NCI-H1436 (cell line): ENCODE measurements at regions not wholly inside any gene's neighbourhood (a gene's known extent, or its start where the extent isn't known, plus 50 kb on each side); places are given as distances from the start of the nearest gene placed in this dataset.

Source experiments
- DNase-seq: peaks from one replicate; lab custom pipeline; 2025; lab: John Stamatoyannopoulos, UW

DNA sequence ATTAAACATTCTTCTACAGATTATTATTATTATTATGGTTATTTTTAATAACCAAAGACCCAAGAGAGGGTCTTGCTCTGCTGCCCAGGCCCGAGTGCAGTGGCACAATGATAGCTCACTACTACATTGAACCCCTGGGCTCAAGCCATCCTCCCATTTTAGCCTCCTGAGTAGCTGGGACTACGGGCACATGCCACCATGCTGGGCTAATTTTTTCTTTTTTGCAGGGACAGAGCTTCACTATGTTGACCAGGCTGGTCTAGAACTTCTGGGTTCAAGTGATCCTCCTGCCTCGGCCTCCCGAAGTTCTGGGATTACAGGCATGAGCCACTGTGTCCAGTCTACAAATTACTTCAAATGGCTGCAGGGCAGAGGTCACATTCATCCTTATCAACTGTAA lies 179.8 kb downstream of the KCNRG start:
- DNase-seq: no peak

DNA sequence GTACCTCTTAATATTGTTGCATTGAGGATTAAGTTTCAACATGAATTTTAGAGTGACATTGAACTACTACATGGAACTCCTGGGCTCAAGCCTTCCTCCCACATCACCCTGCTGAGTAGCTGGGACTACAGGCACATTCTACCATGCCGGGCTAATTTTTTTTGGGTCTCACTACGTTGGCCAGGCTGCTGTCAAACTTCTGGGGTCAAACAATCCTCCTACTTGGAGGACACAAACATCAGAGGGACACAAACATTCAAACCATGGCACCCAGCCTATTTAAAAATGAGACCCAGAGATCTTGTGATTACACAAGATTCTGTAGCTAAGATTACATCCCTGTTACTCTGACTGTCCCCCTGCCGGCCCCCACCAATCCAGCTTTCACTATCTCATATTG lies 180.9 kb downstream of the KCNRG start:
- DNase-seq: no peak

DNA sequence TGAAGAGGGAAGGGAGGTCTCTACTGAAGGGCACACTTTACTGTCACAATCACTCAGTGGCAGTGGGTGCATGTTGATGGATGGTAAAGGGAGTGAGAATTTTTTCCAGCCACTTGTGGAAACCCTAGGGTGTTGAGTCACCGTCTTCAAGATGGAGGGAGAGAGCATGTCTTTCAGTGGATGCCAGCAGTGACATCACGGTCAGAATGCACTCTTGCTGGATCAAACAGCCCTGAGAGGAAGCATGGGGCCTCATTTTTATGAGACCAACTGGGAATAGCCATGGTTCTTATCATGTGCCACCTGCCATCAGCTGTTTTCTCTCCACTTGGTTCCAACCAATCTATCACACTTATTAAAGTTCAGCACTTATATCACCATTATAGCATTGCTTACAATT lies 182.5 kb downstream of the KCNRG start:
- no peak for DNase-seq

DNA sequence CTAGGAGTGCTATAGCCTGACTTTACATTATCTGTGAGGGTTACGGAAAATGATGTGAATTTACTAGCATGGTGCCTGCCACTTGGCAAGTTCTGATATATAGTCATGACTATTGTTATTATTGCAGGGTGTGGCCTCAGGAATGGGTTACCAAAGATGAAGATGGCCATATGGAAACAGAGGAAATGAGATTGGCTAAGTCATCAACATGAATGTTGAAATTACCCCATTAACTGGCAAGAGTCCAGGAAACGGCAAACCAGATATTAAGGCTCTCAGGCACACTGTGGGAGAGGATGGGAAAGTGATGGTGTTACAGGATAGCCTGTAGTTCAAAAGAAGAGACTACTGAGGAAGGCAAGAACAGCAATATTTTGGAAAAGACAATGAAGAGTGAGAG lies 183.3 kb downstream of the KCNRG start:
- DNase-seq: no peak

DNA sequence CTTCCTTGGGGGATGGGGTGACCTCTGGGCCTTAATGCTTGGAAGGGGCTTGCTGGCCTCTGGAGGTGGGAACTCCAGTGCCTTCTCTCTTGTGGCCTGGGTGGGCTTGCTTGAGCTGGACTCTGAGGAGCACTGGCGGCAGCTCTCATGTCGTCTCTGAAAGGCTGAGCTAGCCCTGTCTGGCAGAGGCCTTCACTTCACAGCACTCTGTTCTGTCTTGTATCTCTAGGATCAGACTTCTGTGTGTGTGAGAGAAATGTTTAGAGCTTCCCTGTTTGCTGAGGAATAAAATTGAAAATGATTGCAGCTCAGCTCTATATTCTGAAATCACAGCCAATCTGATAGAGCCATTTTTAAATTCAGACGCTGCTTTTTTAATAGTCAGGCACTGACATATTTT lies 185.3 kb downstream of the KCNRG start:
- no peak for DNase-seq

DNA sequence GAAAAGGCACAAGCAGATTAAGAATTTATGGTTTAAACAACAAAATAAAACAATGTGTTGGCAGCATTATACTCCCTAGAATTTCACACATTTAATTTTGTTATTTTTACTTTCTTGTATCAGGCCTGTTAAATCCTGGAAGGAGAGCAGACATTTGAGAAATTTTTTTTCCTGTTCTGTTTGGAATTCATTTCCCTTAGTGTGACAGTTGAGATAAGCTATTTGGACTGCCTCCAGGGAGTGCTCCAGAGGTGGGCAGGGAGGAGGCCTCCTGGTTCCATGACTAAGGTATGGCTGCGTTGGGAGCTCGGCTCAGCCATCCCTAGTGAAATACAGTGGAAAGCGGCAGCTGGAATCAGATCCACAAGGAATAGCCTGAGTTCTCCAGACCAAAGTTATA lies 185.7 kb downstream of the KCNRG start:
- no peak for DNase-seq

DNA sequence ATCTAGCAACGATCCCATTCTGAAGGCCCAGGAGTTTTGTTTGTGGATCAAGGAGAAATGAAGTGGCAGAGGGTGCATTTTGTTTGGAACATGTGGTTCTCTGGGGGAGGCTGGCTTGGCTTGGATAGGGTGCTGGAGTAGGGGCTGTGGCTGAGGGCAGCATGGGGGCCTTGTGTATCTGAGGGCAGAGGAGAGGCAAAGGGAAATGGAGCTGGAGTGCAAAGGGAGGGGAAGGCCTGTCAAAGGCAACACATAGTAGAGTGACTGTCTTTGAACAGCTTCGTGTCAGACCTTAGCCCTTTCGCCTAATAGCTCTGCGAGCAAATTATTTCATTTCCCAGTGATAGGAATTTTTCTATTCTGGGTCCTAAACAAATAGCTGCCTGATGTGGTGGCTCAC lies 187.2 kb downstream of the KCNRG start:
- DNase-seq: no peak

DNA sequence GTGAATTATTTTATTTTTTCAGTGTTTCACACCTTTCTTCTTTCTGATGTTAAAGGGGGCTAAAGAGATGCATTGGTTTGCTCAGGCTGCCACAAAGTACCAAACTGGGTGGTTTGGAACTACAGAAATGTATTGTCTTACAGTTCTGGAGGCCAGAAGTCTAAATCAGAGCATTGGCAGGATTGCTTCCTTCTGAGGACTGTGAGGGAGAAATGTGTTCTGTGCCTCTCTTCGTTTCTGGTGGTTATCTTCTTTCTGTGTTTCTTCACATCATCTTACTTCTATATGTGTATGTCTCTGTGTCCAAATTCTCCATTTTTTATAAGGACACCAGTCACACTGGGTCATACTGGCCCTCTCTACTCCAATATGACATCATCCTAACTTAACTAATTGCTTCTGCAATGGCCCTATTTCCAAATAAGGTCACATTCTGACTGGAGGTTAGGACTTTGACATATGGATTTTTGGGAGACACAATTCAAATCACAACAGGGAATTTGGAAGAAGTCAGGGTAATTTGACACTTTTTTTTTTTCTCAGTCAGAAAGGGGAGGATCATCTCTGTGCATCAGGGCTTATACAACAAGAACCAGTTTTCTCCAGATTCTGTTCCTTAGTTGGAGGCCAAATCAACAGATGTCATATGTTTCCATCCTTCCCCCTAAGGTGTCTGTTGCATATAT lies 188.2 kb downstream of the KCNRG start:
- DNase-seq: no peak

DNA sequence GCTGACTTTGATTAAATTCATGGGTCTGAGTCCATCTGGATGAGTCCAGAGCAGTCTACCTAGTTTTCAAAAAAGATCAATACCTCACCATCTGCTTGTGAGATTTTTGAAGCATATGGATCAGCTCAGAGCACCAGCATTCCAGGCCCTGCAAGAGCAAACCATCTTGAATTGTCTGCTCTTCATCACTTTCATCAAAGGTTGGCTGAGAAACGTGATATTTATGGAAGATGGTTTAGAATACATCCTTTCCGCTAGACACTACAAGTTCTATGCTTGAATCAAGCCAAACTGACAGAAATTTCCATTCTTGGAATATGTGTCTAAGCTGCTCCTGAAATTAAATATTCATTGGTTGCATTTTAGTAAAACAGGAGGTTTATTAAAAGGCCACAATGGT lies 190.3 kb downstream of the KCNRG start:
- DNase-seq: no peak

DNA sequence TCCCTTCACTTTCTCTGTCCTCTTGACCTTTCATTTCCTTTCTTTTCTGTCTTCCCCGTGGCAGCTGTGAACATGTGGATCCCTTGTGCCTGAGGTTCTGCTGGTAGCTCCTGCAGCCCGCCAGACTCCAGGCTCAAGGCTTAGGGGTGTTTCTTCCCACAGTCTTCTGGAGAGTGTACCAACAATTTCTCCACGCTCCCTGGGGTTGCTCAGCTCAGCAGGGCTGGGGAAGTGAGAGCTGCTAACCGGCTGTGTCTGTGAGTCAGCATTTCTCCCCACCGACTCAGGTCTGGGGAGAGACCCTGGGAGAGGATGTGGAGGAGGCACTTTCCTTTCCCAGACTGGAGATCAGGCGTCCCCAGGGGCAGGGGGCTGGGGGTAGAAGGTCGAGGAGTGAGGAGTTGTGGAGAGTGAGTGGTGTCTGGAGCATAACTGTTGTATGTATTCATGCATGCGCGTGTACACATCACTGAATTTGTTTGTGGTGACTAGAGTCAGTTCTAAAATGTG lies 193.6 kb downstream of the KCNRG start:
- DNase-seq: no peak

DNA sequence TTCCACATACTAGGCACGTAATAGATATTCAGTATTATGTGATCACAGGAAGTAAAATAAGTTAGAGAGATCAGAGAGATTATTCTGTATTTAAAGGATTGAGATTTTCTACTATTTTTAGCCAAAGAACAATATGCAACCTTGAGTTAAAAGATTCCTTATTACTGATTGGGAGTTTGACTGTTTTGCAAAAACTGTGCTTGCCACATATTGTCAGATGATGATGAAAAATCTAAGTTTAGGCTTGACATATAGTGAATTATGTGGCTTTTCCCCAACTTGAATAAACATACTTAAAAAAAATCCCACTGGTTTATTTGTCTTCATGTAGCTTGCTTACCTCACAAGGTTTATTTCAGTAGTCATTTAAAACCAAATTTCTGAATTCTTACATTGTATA lies 194.4 kb downstream of the KCNRG start:
- no peak for DNase-seq

DNA sequence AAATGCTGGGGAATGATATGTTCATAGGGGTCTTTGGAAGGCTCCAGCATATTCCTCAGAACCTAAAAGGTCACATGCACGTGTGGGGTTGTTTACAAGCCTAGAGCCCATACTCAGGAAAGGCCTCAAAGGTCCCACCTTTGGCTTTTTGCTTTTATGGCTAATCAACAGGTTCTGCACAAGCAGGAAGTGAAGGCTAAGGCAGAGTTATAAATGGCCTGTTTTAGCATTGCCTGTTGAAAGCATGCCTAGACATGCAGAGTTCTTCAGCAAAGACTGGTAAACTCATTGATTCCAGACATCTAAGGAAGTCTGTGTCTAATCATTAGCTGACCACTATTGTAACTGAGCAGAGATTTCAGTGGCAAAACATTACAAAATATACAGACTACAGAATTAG lies 198.3 kb downstream of the KCNRG start:
- no peak for DNase-seq

DNA sequence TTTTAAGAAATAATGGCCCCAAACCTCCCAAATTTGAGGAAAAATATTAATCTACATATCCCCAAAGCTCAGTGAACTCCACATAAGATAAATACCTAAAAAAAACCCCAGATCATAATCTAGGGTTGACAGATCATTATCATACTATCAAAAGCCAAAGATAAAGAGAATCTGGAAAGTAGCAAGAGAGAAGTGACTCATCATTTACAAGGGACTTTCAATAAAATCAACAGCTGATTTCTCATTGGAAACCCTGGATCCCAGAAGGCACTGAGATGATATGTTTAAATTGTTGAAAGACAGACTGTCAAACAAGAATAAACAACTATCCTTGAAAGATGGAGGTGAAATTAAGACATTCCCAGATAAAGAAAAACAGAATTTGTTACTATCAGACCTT lies 199.3 kb downstream of the KCNRG start:
- DNase-seq: no peak

DNA sequence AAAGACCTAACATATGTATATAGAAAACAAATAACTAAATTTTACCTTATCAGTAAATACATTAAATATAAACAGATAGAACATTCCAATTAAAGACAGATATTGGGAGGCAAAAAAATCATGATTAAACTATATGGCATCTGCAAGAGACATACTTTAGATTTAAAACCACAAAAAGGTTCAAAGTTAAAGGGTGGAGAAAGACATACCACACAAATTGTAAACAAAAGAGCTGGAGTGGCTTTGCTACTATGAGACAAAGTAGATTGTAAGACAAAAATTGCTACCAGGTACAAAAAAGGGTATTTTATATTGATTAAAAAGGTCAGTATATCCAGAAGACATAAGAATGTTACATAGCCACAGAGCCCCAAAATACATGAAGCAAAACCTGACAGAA lies 200.2 kb downstream of the KCNRG start:
- DNase-seq: no peak

DNA sequence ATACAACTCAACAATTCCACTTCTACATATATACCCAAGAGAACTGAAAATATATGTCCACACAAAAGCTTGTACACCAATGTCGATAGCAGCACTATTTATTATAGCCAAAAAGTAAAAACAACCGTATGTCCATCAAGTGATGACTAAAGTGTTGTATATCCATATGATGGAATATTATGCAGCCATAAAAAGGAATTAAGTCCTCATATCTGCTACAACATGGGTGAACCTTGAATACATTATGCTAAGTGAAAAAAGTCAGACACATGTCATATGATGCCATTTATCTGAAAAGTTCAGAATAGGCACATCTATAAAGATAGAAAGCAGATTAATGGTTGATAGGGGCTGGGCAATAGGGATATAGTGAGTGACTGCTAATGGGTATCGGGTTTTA lies 204.5 kb downstream of the KCNRG start:
- no peak for DNase-seq

DNA sequence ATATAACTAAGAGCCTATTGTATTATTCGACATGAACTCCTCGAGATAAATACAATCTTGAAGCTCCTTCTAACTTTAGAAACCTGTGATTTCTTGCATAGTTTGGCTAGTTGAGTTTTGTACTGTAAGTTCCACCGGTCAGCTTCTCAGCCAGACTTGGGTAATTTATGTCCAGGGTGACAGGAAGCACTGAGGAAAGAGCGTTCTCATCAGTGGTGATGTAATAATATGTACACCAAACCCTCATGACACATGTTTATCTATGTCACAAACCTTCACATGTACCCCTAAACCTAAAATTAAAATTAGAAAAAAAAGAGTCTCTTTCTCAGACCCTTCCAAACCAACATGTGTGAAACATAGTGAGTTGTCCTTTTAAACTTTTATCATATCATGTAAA lies 205.7 kb downstream of the KCNRG start:
- no peak for DNase-seq

DNA sequence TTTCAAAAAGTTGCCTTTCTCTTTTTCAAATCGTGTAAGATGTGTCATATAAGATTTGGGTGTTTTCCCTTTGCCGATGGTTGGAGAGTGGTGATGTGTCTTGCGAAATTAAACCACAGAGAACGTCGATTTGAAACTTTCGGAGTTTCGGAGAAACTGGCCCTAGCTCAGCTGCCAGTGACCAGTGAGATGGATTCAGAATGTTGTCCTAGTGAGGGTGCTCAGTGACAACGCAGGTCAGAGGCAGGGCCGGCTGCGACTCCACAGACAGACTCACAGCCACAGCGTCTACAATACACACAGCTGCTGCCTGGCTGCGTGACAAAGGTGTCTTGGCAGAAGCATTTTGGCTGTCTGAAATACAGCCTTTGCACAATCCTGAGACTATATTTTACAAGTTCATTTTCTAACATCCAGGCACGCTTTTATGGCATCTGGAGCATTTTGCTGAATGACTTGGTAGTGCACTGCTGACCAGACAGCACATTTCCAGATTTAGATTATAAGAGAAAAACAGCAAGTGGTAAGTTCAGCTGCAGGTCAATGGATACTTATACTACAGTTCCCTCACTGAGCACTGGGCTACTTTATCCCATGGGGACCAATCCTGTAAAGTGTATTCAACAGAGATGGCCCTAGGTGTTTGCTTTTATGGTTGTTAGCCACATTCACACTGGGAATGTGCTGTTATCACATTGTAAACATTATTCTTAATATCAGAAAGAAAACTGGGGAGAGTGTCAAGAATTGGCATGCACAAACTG lies 207.5 kb downstream of the KCNRG start:
- no peak for DNase-seq

DNA sequence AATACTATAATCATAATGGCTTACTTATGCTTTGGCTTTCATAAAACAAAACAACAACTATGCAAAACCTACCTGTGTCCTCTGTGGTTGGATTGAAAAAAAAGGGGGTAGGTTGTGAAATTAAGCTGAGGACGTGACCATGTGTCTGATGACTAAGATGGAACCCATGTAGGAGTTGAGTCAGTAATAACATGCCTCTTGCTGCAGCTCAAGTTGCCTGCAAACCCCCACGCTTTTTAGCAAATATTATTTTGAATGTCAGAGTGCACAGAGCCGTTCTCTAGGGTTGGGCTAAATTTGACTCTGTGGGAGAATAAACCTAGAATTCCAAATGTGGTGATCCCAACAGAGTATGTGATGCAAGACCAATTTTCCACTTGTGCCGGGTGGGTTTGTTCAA lies 209.3 kb downstream of the KCNRG start:
- DNase-seq: no peak

DNA sequence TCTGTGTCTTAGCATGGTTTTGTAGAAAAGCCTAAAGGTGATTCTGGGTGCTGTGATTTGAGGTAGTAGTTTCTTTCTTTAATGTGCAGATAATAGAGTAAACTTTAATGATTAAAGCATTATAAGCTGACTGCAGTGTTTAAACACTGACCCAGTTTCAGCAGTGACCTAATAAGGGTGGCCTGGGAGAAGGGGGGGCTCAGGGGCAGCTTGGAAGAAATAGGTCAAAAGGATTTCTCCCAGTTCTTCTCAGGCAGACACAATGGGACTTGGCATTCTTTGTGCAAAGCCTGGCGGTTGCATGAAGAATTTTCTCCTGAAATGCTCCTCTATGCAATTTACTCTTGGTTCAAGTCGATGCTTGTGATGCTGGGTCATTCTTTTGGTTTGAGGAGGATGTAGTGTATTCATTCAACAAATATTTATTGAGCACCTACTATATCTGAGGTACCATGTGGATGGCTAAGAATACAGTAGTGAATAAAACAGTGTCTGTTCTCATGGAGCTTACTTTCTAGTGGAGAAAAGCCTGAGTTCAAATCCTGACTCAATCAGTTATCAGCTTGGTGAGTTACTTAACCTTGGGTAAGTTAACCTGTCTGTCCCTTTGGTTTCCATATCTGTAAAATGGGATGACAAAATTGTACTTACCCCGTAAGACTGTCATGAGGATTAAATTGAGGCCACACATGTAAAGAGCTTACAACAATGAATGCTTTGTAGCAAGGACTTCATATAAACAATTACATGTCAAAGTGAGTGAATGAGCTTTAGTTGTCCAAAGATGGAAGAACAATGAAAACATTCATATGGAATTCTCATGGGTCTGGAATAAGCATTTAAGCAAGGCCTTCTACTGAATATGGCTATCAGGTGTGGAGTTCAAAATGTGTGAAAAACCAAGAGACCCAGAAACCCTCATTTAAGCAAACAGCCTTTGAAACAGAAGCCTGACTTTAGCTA lies 210.2 kb downstream of the KCNRG start:
- DNase-seq: no peak

DNA sequence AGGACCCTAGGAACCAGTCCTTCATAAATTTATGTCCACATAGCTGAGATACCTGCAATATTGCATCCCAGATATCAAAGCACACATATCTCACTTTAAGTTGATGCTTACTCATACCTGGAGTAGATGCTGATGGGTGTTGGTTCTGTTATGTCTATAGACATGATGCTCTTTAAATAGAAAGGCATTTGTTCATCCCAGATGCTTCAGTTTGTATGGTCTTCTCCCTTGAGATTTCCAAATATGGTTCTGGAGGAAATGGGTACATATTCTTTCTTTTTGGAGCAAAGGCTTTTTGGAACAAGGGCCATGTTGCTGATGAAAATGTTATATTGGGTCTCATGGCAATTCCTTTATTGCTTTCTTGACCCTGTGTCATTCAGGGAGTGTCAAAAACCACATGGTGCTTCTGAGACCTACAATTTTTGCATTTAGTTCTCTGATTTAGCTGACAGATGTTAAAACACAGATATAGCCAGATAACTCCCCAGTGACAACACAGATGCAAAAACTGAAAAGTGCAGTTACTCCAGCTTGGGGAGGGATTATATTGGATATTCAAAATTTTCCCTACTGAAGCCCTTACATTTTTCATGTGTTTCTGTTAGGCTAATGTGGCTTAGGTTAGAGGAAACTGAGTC lies 211.4 kb downstream of the KCNRG start:
- DNase-seq: no peak

DNA sequence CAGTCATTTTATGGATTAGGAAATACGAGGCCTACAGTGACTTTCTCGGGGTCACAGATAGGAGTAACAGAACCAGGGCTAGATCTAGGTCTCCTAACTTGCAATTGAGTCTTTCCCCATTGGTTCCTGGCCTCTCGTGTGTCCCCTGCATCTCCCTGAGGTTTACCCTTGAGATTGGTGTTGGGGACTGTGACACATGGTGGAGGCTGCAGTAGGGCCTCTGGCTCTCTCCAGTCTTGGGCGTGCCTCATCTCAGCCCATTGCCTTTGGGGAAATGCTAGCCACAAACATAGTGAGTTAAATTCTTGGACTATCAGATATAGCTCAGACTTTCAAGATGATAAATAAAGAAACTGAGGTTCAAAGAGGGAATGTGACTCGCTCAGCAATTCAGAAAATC lies 212.1 kb downstream of the KCNRG start:
- no peak for DNase-seq

DNA sequence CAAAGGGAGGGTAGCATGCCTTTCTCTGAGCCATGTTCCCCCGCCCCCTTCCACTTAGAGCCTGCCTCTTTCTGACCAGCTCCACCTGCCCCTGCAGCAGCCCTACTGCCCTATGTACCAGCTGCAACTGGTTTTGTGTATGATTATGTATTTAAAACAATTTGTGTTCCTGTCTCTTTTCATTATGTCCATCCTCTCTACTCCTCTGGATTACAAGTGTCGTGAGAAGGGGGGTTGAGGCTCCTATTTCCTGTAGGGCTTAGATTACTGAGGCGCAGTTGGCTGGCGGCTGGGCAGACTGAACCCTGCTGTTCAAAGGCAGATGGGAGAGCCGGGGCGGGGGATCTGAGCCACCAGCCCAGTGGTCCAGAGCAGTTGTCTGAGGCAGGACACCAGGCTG lies 213.3 kb downstream of the KCNRG start:
- no peak for DNase-seq
